ENCODE measurements at regions not wholly inside any gene's neighbourhood (a gene's known extent, or its start where the extent isn't known, plus 50 kb on each side); places are given as distances from the start of the nearest gene placed in this dataset.

DNA sequence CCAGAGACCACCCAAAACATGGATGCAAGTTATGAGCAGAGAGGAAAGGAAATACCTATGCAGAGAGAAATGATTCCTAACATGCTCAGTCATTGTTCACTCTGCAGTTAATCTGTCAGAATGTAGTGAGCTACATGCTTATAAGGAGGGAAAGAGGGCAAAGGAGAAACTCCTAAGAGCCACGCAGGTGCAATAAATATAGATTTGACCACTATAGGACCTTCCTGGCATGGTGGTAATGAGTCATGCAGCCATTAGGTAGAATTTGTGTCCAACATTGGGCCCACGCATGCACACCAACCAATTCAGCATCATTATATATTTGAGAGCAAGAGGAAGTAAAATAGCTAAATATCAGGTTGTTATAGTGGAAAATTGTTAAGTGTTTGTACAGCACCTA, 699.9 kb downstream of the DSC3 start:
- Histone ChIP-seq H3K36me3 (ENCODE audit: control insufficient read depth in 2 of 3, insufficient read depth in 3 of 3, low read length in 3 of 3) (no peaks in the 10 kb centered on the region), H3K9me3 (ENCODE audit: control insufficient read depth in 2 of 3, insufficient read depth in 1 of 3, low read length in 3 of 3) (no peaks in the 10 kb centered on the region), H3K4me3 (ENCODE audit: low read length in 3 of 3) (no peak overlapping the region), H3K27me3 (ENCODE audit: control insufficient read depth, insufficient read depth, low read length) (no peaks in the 10 kb centered on the region), H3K27ac (ENCODE audit: low read depth in 2 of 2, low read length in 2 of 2) (no peak overlapping the region), H3K9ac (ENCODE audit: low read length in 3 of 3) (no peak overlapping the region), H3K4me1 (ENCODE audit: control insufficient read depth in 2 of 3, insufficient read depth in 2 of 3, low read depth in 1 of 3, low read length in 3 of 3) (no peaks in the 10 kb centered on the region)
- DNase-seq (no peak), FAIRE-seq (no peak)
- intact Hi-C loops (cut with DNase I): no loop called here
- TF ChIP-seq, protein P1, sequence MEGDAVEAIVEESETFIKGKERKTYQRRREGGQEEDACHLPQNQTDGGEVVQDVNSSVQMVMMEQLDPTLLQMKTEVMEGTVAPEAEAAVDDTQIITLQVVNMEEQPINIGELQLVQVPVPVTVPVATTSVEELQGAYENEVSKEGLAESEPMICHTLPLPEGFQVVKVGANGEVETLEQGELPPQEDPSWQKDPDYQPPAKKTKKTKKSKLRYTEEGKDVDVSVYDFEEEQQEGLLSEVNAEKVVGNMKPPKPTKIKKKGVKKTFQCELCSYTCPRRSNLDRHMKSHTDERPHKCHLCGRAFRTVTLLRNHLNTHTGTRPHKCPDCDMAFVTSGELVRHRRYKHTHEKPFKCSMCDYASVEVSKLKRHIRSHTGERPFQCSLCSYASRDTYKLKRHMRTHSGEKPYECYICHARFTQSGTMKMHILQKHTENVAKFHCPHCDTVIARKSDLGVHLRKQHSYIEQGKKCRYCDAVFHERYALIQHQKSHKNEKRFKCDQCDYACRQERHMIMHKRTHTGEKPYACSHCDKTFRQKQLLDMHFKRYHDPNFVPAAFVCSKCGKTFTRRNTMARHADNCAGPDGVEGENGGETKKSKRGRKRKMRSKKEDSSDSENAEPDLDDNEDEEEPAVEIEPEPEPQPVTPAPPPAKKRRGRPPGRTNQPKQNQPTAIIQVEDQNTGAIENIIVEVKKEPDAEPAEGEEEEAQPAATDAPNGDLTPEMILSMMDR (IDR thresholded peaks at IDR 0.05; ENCODE audit: borderline replicate concordance, extremely low read depth, insufficient read depth): no peak

DNA sequence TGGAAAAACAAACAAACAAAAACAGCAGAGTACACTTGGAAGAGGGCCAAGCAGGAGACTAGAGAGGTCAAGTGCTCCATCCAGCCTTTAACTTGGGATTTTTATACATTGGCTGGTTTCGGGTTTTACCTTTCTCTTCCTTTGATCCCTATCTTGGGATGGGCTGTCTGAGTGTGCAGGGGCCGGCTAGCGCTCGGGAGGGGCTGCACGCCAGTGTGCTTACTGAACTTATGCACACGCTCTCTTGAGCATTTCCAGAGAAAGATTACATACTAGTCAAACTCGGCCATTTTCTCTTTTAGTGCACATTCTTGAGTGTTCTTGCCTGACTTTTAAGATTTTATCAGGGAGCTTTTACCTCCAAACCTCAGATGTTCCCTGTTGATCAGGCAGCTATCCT, 707.8 kb downstream of the DSC3 start:
- Histone ChIP-seq H3K4me1 (ENCODE audit: control insufficient read depth in 2 of 3, insufficient read depth in 2 of 3, low read depth in 1 of 3, low read length in 3 of 3) (no peaks in the 10 kb centered on the region), H3K36me3 (ENCODE audit: control insufficient read depth in 2 of 3, insufficient read depth in 3 of 3, low read length in 3 of 3) (no peaks in the 10 kb centered on the region), H3K27ac (ENCODE audit: low read depth in 2 of 2, low read length in 2 of 2) (no peak overlapping the region), H3K9ac (ENCODE audit: low read length in 3 of 3) (no peak overlapping the region), H3K4me3 (ENCODE audit: low read length in 3 of 3) (no peak overlapping the region), H3K27me3 (ENCODE audit: control insufficient read depth, insufficient read depth, low read length) (no peaks in the 10 kb centered on the region), H3K9me3 (ENCODE audit: control insufficient read depth in 2 of 3, insufficient read depth in 1 of 3, low read length in 3 of 3) (no peaks in the 10 kb centered on the region)
- DNase-seq (peak in 2 of 5 donors; percentile 8 to 14), FAIRE-seq (no peak)
- TF ChIP-seq, protein P1 (IDR thresholded peaks at IDR 0.05; ENCODE audit: borderline replicate concordance, extremely low read depth, insufficient read depth): no peak
- intact Hi-C loops (cut with DNase I): no loop called here

DNA sequence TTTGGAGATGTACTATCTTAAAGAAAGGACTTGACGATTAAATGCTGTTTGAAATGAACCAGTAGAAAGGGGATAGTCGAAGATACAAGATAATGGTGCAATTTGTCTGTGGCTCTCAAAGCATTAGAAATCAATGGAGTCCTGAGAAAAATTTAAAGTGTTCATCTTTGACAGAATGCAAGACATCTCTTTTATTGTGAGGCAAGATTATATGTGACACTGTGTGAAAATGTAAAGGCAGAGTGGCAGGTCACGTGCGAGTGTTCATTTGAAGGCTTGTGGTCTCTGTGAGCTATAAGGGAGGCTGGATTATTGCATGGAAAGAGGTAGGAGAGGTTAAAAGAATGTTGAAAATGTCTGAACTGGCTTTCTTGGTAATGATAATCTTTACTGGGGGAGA, 709.2 kb downstream of the DSC3 start:
- H3K9ac ChIP-seq (ENCODE audit: low read length in 3 of 3): no peak overlapping the region
- H3K9me3 ChIP-seq (ENCODE audit: control insufficient read depth in 2 of 3, insufficient read depth in 1 of 3, low read length in 3 of 3): no peaks in the 10 kb centered on the region
- H3K4me1 ChIP-seq (ENCODE audit: control insufficient read depth in 2 of 3, insufficient read depth in 2 of 3, low read depth in 1 of 3, low read length in 3 of 3): no peaks in the 10 kb centered on the region
- no peaks in the 10 kb centered on the region for H3K36me3 ChIP-seq (ENCODE audit: control insufficient read depth in 2 of 3, insufficient read depth in 3 of 3, low read length in 3 of 3)
- DNase-seq (no peak), FAIRE-seq (no peak)
- H3K27me3 ChIP-seq (ENCODE audit: control insufficient read depth, insufficient read depth, low read length): no peaks in the 10 kb centered on the region
- H3K27ac ChIP-seq (ENCODE audit: low read depth in 2 of 2, low read length in 2 of 2): no peak overlapping the region
- intact Hi-C loops (cut with DNase I): no loop called here
- TF ChIP-seq, protein P1 (IDR thresholded peaks at IDR 0.05; ENCODE audit: borderline replicate concordance, extremely low read depth, insufficient read depth): no peak
- no peak overlapping the region for H3K4me3 ChIP-seq (ENCODE audit: low read length in 3 of 3)

DNA sequence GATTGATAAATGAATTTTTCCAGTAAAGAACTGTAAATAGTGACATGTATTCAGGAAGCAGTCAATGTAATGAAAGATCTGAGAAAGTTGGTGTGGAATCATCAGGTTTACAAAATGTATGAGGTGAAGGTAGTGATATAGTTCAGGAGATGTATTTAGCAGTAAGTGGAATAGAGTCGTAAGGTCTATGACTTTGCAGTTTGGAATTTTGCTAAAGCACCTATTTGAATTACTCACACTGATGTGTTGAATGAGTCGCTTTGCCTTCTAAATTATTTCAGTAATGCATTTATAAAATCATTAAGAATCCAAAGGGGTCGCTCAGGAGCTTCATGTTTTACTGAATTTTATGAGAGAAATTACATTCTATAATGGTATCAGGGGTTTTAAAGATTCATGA, 713.7 kb downstream of the DSC3 start:
- H3K9ac ChIP-seq (ENCODE audit: low read length in 3 of 3): no peak overlapping the region
- H3K4me3 ChIP-seq (ENCODE audit: low read length in 3 of 3): no peak overlapping the region
- no peaks in the 10 kb centered on the region for H3K4me1 ChIP-seq (ENCODE audit: control insufficient read depth in 2 of 3, insufficient read depth in 2 of 3, low read depth in 1 of 3, low read length in 3 of 3)
- H3K9me3 ChIP-seq (ENCODE audit: control insufficient read depth in 2 of 3, insufficient read depth in 1 of 3, low read length in 3 of 3): no peaks in the 10 kb centered on the region
- no peak for DNase-seq
- intact Hi-C loops (cut with DNase I): no loop called here
- H3K27me3 ChIP-seq (ENCODE audit: control insufficient read depth, insufficient read depth, low read length): no peaks in the 10 kb centered on the region
- H3K27ac ChIP-seq (ENCODE audit: low read depth in 2 of 2, low read length in 2 of 2): no peak overlapping the region
- TF ChIP-seq, protein P1 (IDR thresholded peaks at IDR 0.05; ENCODE audit: borderline replicate concordance, extremely low read depth, insufficient read depth): no peak
- FAIRE-seq: no peak
- H3K36me3 ChIP-seq (ENCODE audit: control insufficient read depth in 2 of 3, insufficient read depth in 3 of 3, low read length in 3 of 3): no peaks in the 10 kb centered on the region
